ENCODE measurements at regions not wholly inside any gene's neighbourhood (a gene's known extent, or its start where the extent isn't known, plus 50 kb on each side); places are given as distances from the start of the nearest gene placed in this dataset.

DNA sequence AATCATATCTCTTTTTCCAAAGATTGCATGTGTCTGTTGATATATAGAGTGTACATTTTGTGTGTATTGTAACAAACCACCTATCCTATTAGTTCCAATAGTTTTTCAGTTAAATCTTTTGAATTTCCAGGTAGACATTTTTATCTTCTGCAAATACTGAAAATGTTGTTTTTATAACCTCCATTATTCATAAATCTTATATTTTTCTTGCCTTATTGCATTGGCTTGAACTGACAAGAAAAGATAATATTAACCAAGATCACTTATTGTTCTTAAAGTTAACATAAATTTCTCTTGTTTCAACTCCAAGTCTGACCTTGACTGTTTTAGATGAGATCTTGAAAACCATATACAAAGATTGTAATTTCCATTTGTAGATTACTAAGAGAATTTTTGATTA lies 251.6 kb downstream of the IRX2 start:
- no peaks in the 10 kb centered on the region for H3K36me3 Mint-ChIP-seq (ENCODE audit: insufficient read depth)
- ATAC-seq (replicated peaks): no peak

GRCh38 chr5:2496891-2497290 lies 254.6 kb downstream of the IRX2 start:
- H3K4me1 Mint-ChIP-seq (ENCODE audit: low read depth in 2 of 2): no peaks in the 10 kb centered on the region
- H3K27me3 Mint-ChIP-seq: no peaks in the 10 kb centered on the region
- H3K9me3 Mint-ChIP-seq: peaks cover 7 to 8% of the 10 kb centered on the region in 2 donors
- ATAC-seq (replicated peaks): no peak
- H3K4me3 Mint-ChIP-seq: no peak overlapping the region
- no peak overlapping the region for H3K27ac Mint-ChIP-seq
- no peaks in the 10 kb centered on the region for H3K36me3 Mint-ChIP-seq (ENCODE audit: insufficient read depth)
- DNase-seq: no peak

More for the DNA sequence above, 251.6 kb downstream of the IRX2 start:
- no peak overlapping the region for H3K27ac Mint-ChIP-seq
- H3K9me3 Mint-ChIP-seq: peaks cover 0 to 2% of the 10 kb centered on the region in 2 donors
- H3K4me3 Mint-ChIP-seq: no peak overlapping the region
- no peak for DNase-seq
- H3K27me3 Mint-ChIP-seq: no peaks in the 10 kb centered on the region
- H3K4me1 Mint-ChIP-seq (ENCODE audit: low read depth in 2 of 2): no peaks in the 10 kb centered on the region

- no peaks in the 10 kb centered on the region for H3K4me1 Mint-ChIP-seq (ENCODE audit: low read depth in 2 of 2)
These were observed 255.4 kb downstream of the IRX2 start for GRCh38 chr5:2496126-2496525.

GRCh38 chr5:2493356-2493755 lies 258.1 kb downstream of the IRX2 start:
- no peak for ATAC-seq (replicated peaks)
- no peak overlapping the region for H3K27ac Mint-ChIP-seq
- peaks cover 7 to 8% of the 10 kb centered on the region in 2 donors for H3K9me3 Mint-ChIP-seq
- no peaks in the 10 kb centered on the region for H3K27me3 Mint-ChIP-seq
- no peak overlapping the region for H3K4me3 Mint-ChIP-seq
- no peaks in the 10 kb centered on the region for H3K4me1 Mint-ChIP-seq (ENCODE audit: low read depth in 2 of 2)
- no peaks in the 10 kb centered on the region for H3K36me3 Mint-ChIP-seq (ENCODE audit: insufficient read depth)
- DNase-seq: no peak

More at GRCh38 chr5:2496126-2496525, 255.4 kb downstream of the IRX2 start:
- peaks cover 7 to 8% of the 10 kb centered on the region in 2 donors for H3K9me3 Mint-ChIP-seq
- ATAC-seq (replicated peaks): no peak
- no peak for DNase-seq
- H3K36me3 Mint-ChIP-seq (ENCODE audit: insufficient read depth): no peaks in the 10 kb centered on the region
- H3K4me3 Mint-ChIP-seq: no peak overlapping the region
- H3K27me3 Mint-ChIP-seq: no peaks in the 10 kb centered on the region
- no peak overlapping the region for H3K27ac Mint-ChIP-seq

- no peak for ATAC-seq (replicated peaks)
- no peak for DNase-seq
- Mint-ChIP-seq H3K4me1 (ENCODE audit: low read depth in 2 of 2) (no peaks in the 10 kb centered on the region), H3K27ac (no peak overlapping the region), H3K36me3 (ENCODE audit: insufficient read depth) (no peaks in the 10 kb centered on the region), H3K27me3 (no peaks in the 10 kb centered on the region), H3K4me3 (no peak overlapping the region), H3K9me3 (peaks cover 7 to 10% of the 10 kb centered on the region in 2 donors)
These were observed 259.0 kb downstream of the IRX2 start for GRCh38 chr5:2492476-2492875.

- Mint-ChIP-seq H3K27ac (no peak overlapping the region), H3K4me3 (no peak overlapping the region), H3K9me3 (peaks cover 7 to 16% of the 10 kb centered on the region in 2 donors), H3K27me3 (no peaks in the 10 kb centered on the region), H3K4me1 (ENCODE audit: low read depth in 2 of 2) (no peaks in the 10 kb centered on the region), H3K36me3 (ENCODE audit: insufficient read depth) (no peaks in the 10 kb centered on the region)
- ATAC-seq (replicated peaks) (no peak), DNase-seq (no peak)
These were observed 259.6 kb downstream of the IRX2 start for GRCh38 chr5:2491846-2492245.

GRCh38 chr5:2489306-2489705 lies 262.2 kb downstream of the IRX2 start:
- no peak overlapping the region for H3K27ac Mint-ChIP-seq
- no peak overlapping the region for H3K4me3 Mint-ChIP-seq
- ATAC-seq (replicated peaks) (no peak), DNase-seq (no peak)
- no peaks in the 10 kb centered on the region for H3K36me3 Mint-ChIP-seq (ENCODE audit: insufficient read depth)
- H3K9me3 Mint-ChIP-seq: peaks cover 4 to 16% of the 10 kb centered on the region in 2 donors
- H3K4me1 Mint-ChIP-seq (ENCODE audit: low read depth in 2 of 2): no peaks in the 10 kb centered on the region
- no peaks in the 10 kb centered on the region for H3K27me3 Mint-ChIP-seq

DNA sequence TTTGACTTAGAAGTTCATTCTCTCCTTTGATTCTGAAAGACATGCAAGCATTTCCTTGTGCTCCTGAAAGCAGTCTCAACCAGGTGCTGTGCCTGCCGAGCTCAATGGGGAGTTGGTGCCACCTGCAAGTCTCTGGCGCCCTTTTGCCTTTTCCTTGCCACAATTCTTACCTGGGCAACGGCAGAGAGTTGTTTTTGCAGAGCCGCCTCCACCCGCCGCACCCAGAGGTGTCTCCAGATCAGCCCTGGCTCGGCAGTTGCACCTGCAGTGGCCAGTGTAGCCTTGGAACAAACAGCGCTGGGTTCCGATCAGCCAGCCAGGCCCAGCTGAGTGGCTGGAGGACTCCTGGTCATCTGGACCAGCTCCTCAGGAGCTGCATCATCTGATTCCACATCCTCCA lies 262.9 kb downstream of the IRX2 start:
- Mint-ChIP-seq H3K27ac (no peak overlapping the region), H3K27me3 (no peaks in the 10 kb centered on the region), H3K36me3 (ENCODE audit: insufficient read depth) (no peaks in the 10 kb centered on the region), H3K9me3 (peaks cover 4 to 16% of the 10 kb centered on the region in 2 donors), H3K4me1 (ENCODE audit: low read depth in 2 of 2) (no peaks in the 10 kb centered on the region), H3K4me3 (no peak overlapping the region)
- ATAC-seq (replicated peaks) (no peak), DNase-seq (no peak)

- ATAC-seq (replicated peaks): no peak
- peaks cover 3 to 10% of the 10 kb centered on the region in 2 donors for H3K9me3 Mint-ChIP-seq
- no peak for DNase-seq
- no peaks in the 10 kb centered on the region for H3K36me3 Mint-ChIP-seq (ENCODE audit: insufficient read depth)
- no peak overlapping the region for H3K4me3 Mint-ChIP-seq
- peak overlapping the region in 1 of 2 donors; percentile 13 for H3K27ac Mint-ChIP-seq
- no peaks in the 10 kb centered on the region for H3K27me3 Mint-ChIP-seq
- no peaks in the 10 kb centered on the region for H3K4me1 Mint-ChIP-seq (ENCODE audit: low read depth in 2 of 2)
These were observed 264.2 kb downstream of the IRX2 start for GRCh38 chr5:2487152-2487763.

- H3K4me3 Mint-ChIP-seq: no peak overlapping the region
- ATAC-seq (replicated peaks) (no peak), DNase-seq (no peak)
- no peaks in the 10 kb centered on the region for H3K4me1 Mint-ChIP-seq (ENCODE audit: low read depth in 2 of 2)
- H3K9me3 Mint-ChIP-seq: peaks cover 4 to 8% of the 10 kb centered on the region in 2 donors
- H3K27me3 Mint-ChIP-seq: no peaks in the 10 kb centered on the region
- H3K27ac Mint-ChIP-seq: no peak overlapping the region
- no peaks in the 10 kb centered on the region for H3K36me3 Mint-ChIP-seq (ENCODE audit: insufficient read depth)
These were observed 265.1 kb downstream of the IRX2 start for GRCh38 chr5:2486373-2486772.

DNA sequence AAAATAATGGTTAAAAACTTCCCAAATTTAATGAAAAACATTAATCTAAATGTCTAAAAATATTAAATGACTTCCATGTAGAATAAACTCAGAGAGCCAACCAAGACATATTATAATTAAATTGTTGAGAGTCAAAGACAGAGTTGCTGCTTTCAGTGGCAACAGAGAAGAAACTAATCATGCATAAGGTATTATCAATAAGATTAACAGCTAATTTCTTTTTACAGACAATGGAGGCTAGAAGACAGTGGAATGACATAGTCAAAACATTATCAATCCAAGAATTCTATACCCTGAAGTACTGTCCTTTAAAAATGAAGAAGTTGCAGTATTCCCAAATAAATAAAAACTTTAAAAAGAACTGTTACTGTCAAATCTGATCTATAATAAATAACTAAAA lies 268.7 kb downstream of the IRX2 start:
- DNase-seq: no peak
- Mint-ChIP-seq H3K9me3 (peaks cover 5 to 16% of the 10 kb centered on the region in 2 donors), H3K4me3 (no peak overlapping the region), H3K36me3 (ENCODE audit: insufficient read depth) (no peaks in the 10 kb centered on the region), H3K27ac (no peak overlapping the region), H3K4me1 (ENCODE audit: low read depth in 2 of 2) (no peaks in the 10 kb centered on the region), H3K27me3 (no peaks in the 10 kb centered on the region)
- ATAC-seq (replicated peaks): no peak

DNA sequence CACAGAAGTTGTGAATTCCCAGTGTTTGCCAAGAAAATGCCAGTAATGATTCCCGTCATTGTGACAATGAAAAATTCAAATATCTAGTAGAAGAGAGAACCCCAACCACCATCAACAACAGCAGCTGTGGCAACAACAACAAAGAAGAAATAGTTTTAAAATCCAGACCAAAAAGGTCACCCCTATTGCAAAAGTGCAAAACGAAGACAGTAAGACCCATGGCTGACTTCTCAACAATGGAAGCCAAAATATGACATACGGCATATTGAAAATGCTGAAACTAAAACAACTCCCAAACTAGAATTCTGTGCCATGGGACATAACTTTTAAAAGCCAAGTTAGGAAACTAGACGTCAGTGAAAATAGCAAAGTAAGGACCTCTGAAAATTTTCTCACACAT lies 270.6 kb downstream of the IRX2 start:
- H3K27ac Mint-ChIP-seq: no peak overlapping the region
- no peaks in the 10 kb centered on the region for H3K4me1 Mint-ChIP-seq (ENCODE audit: low read depth in 2 of 2)
- peaks cover 0 to 5% of the 10 kb centered on the region in 2 donors for H3K27me3 Mint-ChIP-seq
- DNase-seq (no peak), ATAC-seq (replicated peaks) (no peak)
- no peak overlapping the region for H3K4me3 Mint-ChIP-seq
- H3K9me3 Mint-ChIP-seq: peaks cover 5 to 7% of the 10 kb centered on the region in 2 donors
- no peaks in the 10 kb centered on the region for H3K36me3 Mint-ChIP-seq (ENCODE audit: insufficient read depth)

GRCh38 chr5:2475902-2476301 lies 275.6 kb downstream of the IRX2 start:
- no peak overlapping the region for H3K4me3 Mint-ChIP-seq
- H3K4me1 Mint-ChIP-seq (ENCODE audit: low read depth in 2 of 2): no peaks in the 10 kb centered on the region
- DNase-seq: no peak
- no peak overlapping the region for H3K27ac Mint-ChIP-seq
- H3K27me3 Mint-ChIP-seq: peaks cover 0 to 5% of the 10 kb centered on the region in 2 donors
- no peaks in the 10 kb centered on the region for H3K36me3 Mint-ChIP-seq (ENCODE audit: insufficient read depth)
- peaks cover 0 to 15% of the 10 kb centered on the region in 2 donors for H3K9me3 Mint-ChIP-seq
- ATAC-seq (replicated peaks): no peak

DNA sequence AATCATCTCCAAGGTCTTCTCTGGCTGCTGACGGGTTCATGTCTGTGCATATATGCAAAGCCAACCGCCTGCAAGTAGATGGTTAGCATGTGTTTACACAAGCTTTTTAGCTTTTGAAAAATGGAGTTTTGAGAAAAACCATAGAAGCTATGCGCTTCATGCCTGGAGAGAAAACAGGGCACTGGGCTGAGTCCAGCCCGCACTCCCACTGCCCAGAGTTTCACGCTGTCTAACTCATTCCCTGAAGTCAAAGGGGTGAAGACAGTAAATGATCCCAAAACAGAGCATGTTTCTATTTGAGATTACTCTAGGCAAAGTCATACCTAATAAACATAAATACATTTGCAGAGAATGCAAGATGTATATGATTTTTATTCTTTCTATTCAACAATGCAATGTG lies 278.8 kb downstream of the IRX2 start:
- Mint-ChIP-seq H3K36me3 (ENCODE audit: insufficient read depth) (no peaks in the 10 kb centered on the region), H3K27me3 (peaks cover 0 to 5% of the 10 kb centered on the region in 2 donors), H3K4me1 (ENCODE audit: low read depth in 2 of 2) (no peaks in the 10 kb centered on the region), H3K9me3 (peaks cover 0 to 7% of the 10 kb centered on the region in 2 donors), H3K27ac (no peak overlapping the region), H3K4me3 (no peak overlapping the region)
- DNase-seq (no peak), ATAC-seq (replicated peaks) (no peak)

Data from effector memory CD8-positive, alpha-beta T cell (primary cell).